SKM-1 (cell line): ENCODE measurements at regions not wholly inside any gene's neighbourhood (a gene's known extent, or its start where the extent isn't known, plus 50 kb on each side); places are given as distances from the start of the nearest gene placed in this dataset.

Experiments
- DNase-seq: peaks from one replicate; lab custom pipeline; 2025; ENCODE audit not compliant: unreplicated experiment; lab: John Stamatoyannopoulos, UW

- DNase-seq = no peak
Measured at GRCh38 chr4:177687117-177687516, 244.9 kb upstream of the AGA start.

GRCh38 chr4:177692907-177693306 lies 250.7 kb upstream of the AGA start:
- no peak for DNase-seq

GRCh38 chr4:177696438-177696966 lies 254.3 kb upstream of the AGA start:
- DNase-seq = no peak

GRCh38 chr4:177699365-177700213 lies 257.4 kb upstream of the AGA start:
- DNase-seq = no peak

- no peak for DNase-seq
Measured at GRCh38 chr4:177706916-177707315, 264.7 kb upstream of the AGA start.

- DNase-seq = no peak
Measured at GRCh38 chr4:177713454-177713853, 271.2 kb upstream of the AGA start.

GRCh38 chr4:177717407-177717806 lies 275.2 kb upstream of the AGA start:
- no peak for DNase-seq

- DNase-seq = no peak
Measured at GRCh38 chr4:177718514-177718913, 276.3 kb upstream of the AGA start.

- no peak for DNase-seq
Measured at GRCh38 chr4:177726111-177726510, 283.9 kb upstream of the AGA start.

GRCh38 chr4:177728361-177729152 lies 286.3 kb upstream of the AGA start:
- no peak for DNase-seq

GRCh38 chr4:177729681-177730080 lies 287.4 kb upstream of the AGA start:
- no peak for DNase-seq

GRCh38 chr4:177737387-177737940 lies 295.2 kb upstream of the AGA start:
- DNase-seq = no peak

- DNase-seq = no peak
Measured at GRCh38 chr4:177740563-177740962, 298.3 kb upstream of the AGA start.

GRCh38 chr4:177759729-177760128 lies 317.5 kb upstream of the AGA start:
- DNase-seq = no peak

- DNase-seq = no peak
Measured at GRCh38 chr4:177761692-177762091, 319.5 kb upstream of the AGA start.

- DNase-seq = no peak
Measured at GRCh38 chr4:177769155-177769554, 326.9 kb upstream of the AGA start.

GRCh38 chr4:177770776-177771175 lies 328.5 kb upstream of the AGA start:
- DNase-seq = no peak

- no peak for DNase-seq
Measured at GRCh38 chr4:177771645-177772044, 329.4 kb upstream of the AGA start.

- no peak for DNase-seq
Measured at GRCh38 chr4:177778623-177779022, 336.4 kb upstream of the AGA start.

GRCh38 chr4:177785000-177785399 lies 342.8 kb upstream of the AGA start:
- no peak for DNase-seq

GRCh38 chr4:177789610-177790009 lies 347.4 kb upstream of the AGA start:
- no peak for DNase-seq

- DNase-seq = no peak
Measured at GRCh38 chr4:177791188-177791587, 349.0 kb upstream of the AGA start.
